NT2/D1 (cell line): ENCODE measurements at regions not wholly inside any gene's neighbourhood (a gene's known extent, or its start where the extent isn't known, plus 50 kb on each side); places are given as distances from the start of the nearest gene placed in this dataset.

Experiments
- SUZ12 ChIP-seq: IDR thresholded peaks from 2 replicates; pipeline ENCODE4 v1.6.1; 2011; ENCODE audit not compliant: insufficient read length, insufficient read depth; ENCODE audit errors: extremely low read depth
- ZNF274 ChIP-seq: IDR thresholded peaks from 2 replicates; pipeline ENCODE4 v1.6.1; 2011; ENCODE audit warnings: mild to moderate bottlenecking, low read depth, low read length

- TF ChIP-seq ZNF274 (no peak), SUZ12 (no peak)
Observed at GRCh38 chr2:43070676-43071502, 155.5 kb downstream of the ZFP36L2 start.
